ENCODE measurements at regions not wholly inside any gene's neighbourhood (a gene's known extent, or its start where the extent isn't known, plus 50 kb on each side); places are given as distances from the start of the nearest gene placed in this dataset.

GRCh38 chr1:55695151-55695550 lies 480.0 kb upstream of the USP24 start:
- Histone ChIP-seq H4K5ac (ENCODE audit: insufficient read length, low read depth, low read length) (no peak overlapping the region), H3K4ac (replicated peaks; ENCODE audit: insufficient read length, low read depth, low read length) (no peak overlapping the region), H3K9me3 (ENCODE audit: insufficient read depth in 2 of 2, low read depth in 1 of 2, low read length in 1 of 2) (no peaks in the 10 kb centered on the region), H3K4me1 (replicated peaks in 1 of 4; ENCODE audit: control insufficient read depth in 3 of 4, insufficient read depth in 4 of 4, low read length in 3 of 4) (no peaks in the 10 kb centered on the region), H4K91ac (replicated peaks; ENCODE audit: insufficient read length, low read length) (no peak overlapping the region), H3K27ac (ENCODE audit: low read depth, low read length) (no peak overlapping the region), H2BK120ac (replicated peaks; ENCODE audit: low read depth, low read length) (no peak overlapping the region), H3K56ac (replicated peaks; ENCODE audit: insufficient read length, low read depth, low read length) (no peak overlapping the region), H4K8ac (ENCODE audit: extremely low read depth, insufficient read depth, low read length) (no peak overlapping the region), H3K4me2 (ENCODE audit: insufficient read depth in 1 of 2, low read depth in 2 of 2, low read length in 2 of 2) (no peak overlapping the region), H2BK20ac (ENCODE audit: low read length) (no peak overlapping the region), H3K36me3 (ENCODE audit: control insufficient read depth in 2 of 4, insufficient read depth in 4 of 4, low read length in 3 of 4) (no peaks in the 10 kb centered on the region), H3K4me3 (ENCODE audit: extremely low read depth in 1 of 4, insufficient read depth in 2 of 4, low read depth in 3 of 4, low read length in 4 of 4) (no peak overlapping the region), H3K14ac (ENCODE audit: insufficient read length) (no peak overlapping the region), H2AFZ (ENCODE audit: low read length) (no peak overlapping the region), H3K18ac (ENCODE audit: extremely low read depth, low read length) (no peak overlapping the region), H2BK15ac (ENCODE audit: low read length) (no peak overlapping the region), H3K27me3 (replicated peaks in 1 of 4; ENCODE audit: control insufficient read depth in 3 of 4, extremely low read depth in 1 of 4, insufficient read depth in 3 of 4, low read length in 3 of 4) (no peaks in the 10 kb centered on the region), H4K20me1 (replicated peaks in 1 of 2; ENCODE audit: control insufficient read depth in 1 of 2, insufficient read depth in 2 of 2, low read length in 2 of 2) (no peaks in the 10 kb centered on the region), H3K23ac (ENCODE audit: insufficient read length) (no peak overlapping the region), H2BK12ac (ENCODE audit: low read depth, low read length) (no peak overlapping the region), H2AK5ac (ENCODE audit: low read depth, low read length) (no peak overlapping the region), H2BK5ac (ENCODE audit: low read depth, low read length) (no peak overlapping the region), H3K79me1 (ENCODE audit: low read depth, low read length) (no peaks in the 10 kb centered on the region), H3K23me2 (ENCODE audit: low read depth, low read length) (no peaks in the 10 kb centered on the region), H3K9ac (replicated peaks in 1 of 4; ENCODE audit: extremely low read depth in 1 of 4, low read depth in 3 of 4, low read length in 3 of 4) (no peak overlapping the region), H3K79me2 (ENCODE audit: control insufficient read depth in 1 of 2, insufficient read depth in 2 of 2, low read length in 2 of 2) (no peaks in the 10 kb centered on the region)
- WGBS, 2 experiments (ENCODE audit: extremely low coverage in 1 of 2, insufficient coverage in 1 of 2, insufficient read length in 1 of 2, insufficient replicate concordance in 2 of 2, low coverage in 1 of 2, low lambda C conversion rate in 2 of 2, missing lambda C conversion rate in 1 of 2) = 97% methylated on average over 4 of the region's 4 CpGs; no CpG with 5 or more reads in 1 of the 2 experiments
- ChIA-PET CTCF (ENCODE audit: partially characterized antibody) (interaction anchor here (1.1 to 1.3 kb wide), 2 partner anchors 13 to 316 kb away, joined by 3 read pairs; no protein-coding TSS in a partner anchor), POLR2A (ENCODE audit: partially characterized antibody) (no interaction called here)
- DNase-seq (ENCODE audit: low read depth in 1 of 2, low spot score in 2 of 2) (no peak), FAIRE-seq (no peak)
- no peak for TF ChIP-seq GABPA (IDR thresholded peaks at IDR 0.05; ENCODE audit: borderline replicate concordance, insufficient read depth, low read length)
- no peak for TF ChIP-seq FOSL1 (IDR thresholded peaks at IDR 0.05; ENCODE audit: insufficient read depth, low read depth, low read length)
- no peak for TF ChIP-seq MAFK (IDR thresholded peaks at IDR 0.05; ENCODE audit: low read depth, low read length)
- no peak for TF ChIP-seq CREB1 (IDR thresholded peaks at IDR 0.05)
- no peak for TF ChIP-seq CHD1 (IDR thresholded peaks at IDR 0.05; ENCODE audit: low read depth, low read length)
- no peak for TF ChIP-seq ASH2L (IDR thresholded peaks at IDR 0.05; ENCODE audit: low read length)
- TF ChIP-seq, protein P1, sequence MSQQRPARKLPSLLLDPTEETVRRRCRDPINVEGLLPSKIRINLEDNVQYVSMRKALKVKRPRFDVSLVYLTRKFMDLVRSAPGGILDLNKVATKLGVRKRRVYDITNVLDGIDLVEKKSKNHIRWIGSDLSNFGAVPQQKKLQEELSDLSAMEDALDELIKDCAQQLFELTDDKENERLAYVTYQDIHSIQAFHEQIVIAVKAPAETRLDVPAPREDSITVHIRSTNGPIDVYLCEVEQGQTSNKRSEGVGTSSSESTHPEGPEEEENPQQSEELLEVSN (IDR thresholded peaks at IDR 0.05) = no peak
- TF ChIP-seq SP2 (IDR thresholded peaks at IDR 0.05; ENCODE audit: low read length) = no peak
- no peak for TF ChIP-seq POLR2A (IDR thresholded peaks at IDR 0.05; ENCODE audit: control extremely low read depth in 1 of 2, low read depth in 2 of 2, low read length in 2 of 2)
- TF ChIP-seq KDM5A (IDR thresholded peaks at IDR 0.05; ENCODE audit: low read length) = no peak
- TF ChIP-seq CTBP2 (IDR thresholded peaks at IDR 0.05; ENCODE audit: borderline replicate concordance, insufficient read depth, insufficient read length, low read length) = no peak
- TF ChIP-seq RXRA (IDR thresholded peaks at IDR 0.05; ENCODE audit: insufficient read depth, low read depth, low read length) = no peak
- TF ChIP-seq JUND (IDR thresholded peaks at IDR 0.05; ENCODE audit: low read length) = no peak
- no peak for TF ChIP-seq TEAD4 (IDR thresholded peaks at IDR 0.05; ENCODE audit: low read depth, low read length)
- no peak for TF ChIP-seq POU5F1 (IDR thresholded peaks at IDR 0.05; ENCODE audit: low read depth, low read length)
- no peak for TF ChIP-seq PHF8 (conservative IDR thresholded peaks at IDR 0.05; ENCODE audit: low read depth, low read length)
